WTC11 (cell line): ENCODE measurements at regions not wholly inside any gene's neighbourhood (a gene's known extent, or its start where the extent isn't known, plus 50 kb on each side); places are given as distances from the start of the nearest gene placed in this dataset.

Source experiments
- ATAC-seq: fragments of 200-7000 bp; cut with Tn5 transposase; 2 replicates; pipeline ENCODE4 v1.10.0; 2021; ENCODE audit warnings: mild to moderate bottlenecking, moderate library complexity
- CTCF ChIA-PET: fragments of 300-600 bp; sonication (Branson Sonifier 250); formaldehyde crosslinking; loops from one replicate; lab custom pipeline; 2021; ENCODE audit warnings: antibody characterized with exemption; lab: Charles Lee
- POLR2A ChIA-PET: fragments of 350-600 bp; sonication (Branson Sonifier 250); formaldehyde crosslinking; loops from one replicate; lab custom pipeline; 2021; ENCODE audit warnings: antibody characterized with exemption; lab: Charles Lee
- DNase-seq: peaks from one replicate; pipeline ENCODE4 v3.0.0; 2021; ENCODE audit warnings: low spot score
- H3K27ac Mint-ChIP-seq: 2 replicates; pipeline ENCODE4 v1.8.0; 2021; ENCODE audit warnings: mixed read lengths
- H3K27me3 Mint-ChIP-seq: 2 replicates; pipeline ENCODE4 v1.8.0; 2021; ENCODE audit warnings: low read depth, mild to moderate bottlenecking, moderate library complexity, mixed read lengths
- H3K36me3 Mint-ChIP-seq: 2 replicates; pipeline ENCODE4 v1.8.0; 2021; ENCODE audit warnings: mixed read lengths
- H3K4me1 Mint-ChIP-seq: 2 replicates; pipeline ENCODE4 v1.8.0; 2022; ENCODE audit warnings: mixed read lengths
- H3K4me3 Mint-ChIP-seq: 2 replicates; pipeline ENCODE4 v1.8.0; 2021; ENCODE audit warnings: mild to moderate bottlenecking, moderate library complexity, mixed read lengths
- H3K9me3 Mint-ChIP-seq: 2 replicates; pipeline ENCODE4 v1.8.0; 2021; ENCODE audit warnings: mixed read lengths
- CBFB ChIP-seq: sonication (generic); formaldehyde crosslinking; IDR thresholded peaks from 2 replicates; pipeline ENCODE4 v1.8.1; 2022; ENCODE audit warnings: mild to moderate bottlenecking, low read depth, missing genetic modification reagents
- CREM ChIP-seq: sonication (generic); formaldehyde crosslinking; IDR thresholded peaks from 2 replicates; pipeline ENCODE4 v1.8.1; 2022; ENCODE audit warnings: mild to moderate bottlenecking, missing genetic modification reagents, moderate library complexity
- CTCF ChIP-seq: fragments of 200-600 bp; IDR thresholded peaks from 2 replicates; pipeline ENCODE4 v1.8.0; 2022; ENCODE audit warnings: antibody characterized with exemption
- FOXP1 ChIP-seq: sonication (generic); formaldehyde crosslinking; IDR thresholded peaks from 2 replicates; pipeline ENCODE4 v1.8.0; 2022; ENCODE audit warnings: missing genetic modification reagents, mild to moderate bottlenecking, moderate library complexity, borderline replicate concordance
- GRHL2 ChIP-seq: fragments of 250-450 bp; sonication (Bioruptor Pico); IDR thresholded peaks from 2 replicates; pipeline ENCODE4 v1.8.0; 2022; ENCODE audit warnings: mild to moderate bottlenecking, moderate library complexity; ENCODE audit not compliant: insufficient replicate concordance, severe bottlenecking
- HMGA2 ChIP-seq: fragments of 250-450 bp; sonication (Bioruptor Pico); IDR thresholded peaks from 2 replicates; pipeline ENCODE4 v1.4.0; 2021; ENCODE audit warnings: mild to moderate bottlenecking, moderate library complexity
- IRF1 ChIP-seq: sonication (generic); formaldehyde crosslinking; IDR thresholded peaks from 2 replicates; pipeline ENCODE4 v1.8.0; 2023; ENCODE audit warnings: missing genetic modification reagents
- JAZF1 ChIP-seq: fragments of 250-450 bp; sonication (Bioruptor Pico); IDR thresholded peaks from 2 replicates; pipeline ENCODE4 v1.9.0; 2021; ENCODE audit warnings: moderate library complexity, mild to moderate bottlenecking, inconsistent platforms
- JUN ChIP-seq: sonication (generic); formaldehyde crosslinking; IDR thresholded peaks from 2 replicates; pipeline ENCODE4 v1.8.0; 2023; ENCODE audit warnings: mild to moderate bottlenecking, missing genetic modification reagents
- NFATC4 ChIP-seq: fragments of 250-450 bp; sonication (Bioruptor Pico); IDR thresholded peaks from 2 replicates; pipeline ENCODE4 v1.9.0; 2021; ENCODE audit warnings: mild to moderate bottlenecking
- NR1H2 ChIP-seq: sonication (generic); formaldehyde crosslinking; IDR thresholded peaks from 2 replicates; pipeline ENCODE4 v1.9.0; 2021; ENCODE audit warnings: mild to moderate bottlenecking, moderate library complexity, missing genetic modification reagents
- NR3C1 ChIP-seq: sonication (generic); formaldehyde crosslinking; conservative IDR thresholded peaks from 2 replicates; pipeline ENCODE4 v1.8.1; 2023; ENCODE audit warnings: low read depth, mild to moderate bottlenecking, missing genetic modification reagents
- OVOL2 ChIP-seq: fragments of 250-450 bp; sonication (Bioruptor Pico); IDR thresholded peaks from 2 replicates; pipeline ENCODE4 v1.9.0; 2021; ENCODE audit warnings: mild to moderate bottlenecking, borderline replicate concordance
- PRRX2 ChIP-seq: fragments of 250-450 bp; sonication (Bioruptor Pico); IDR thresholded peaks from 2 replicates; pipeline ENCODE4 v1.8.0; 2021; ENCODE audit warnings: mild to moderate bottlenecking
- SP1 ChIP-seq: sonication (generic); formaldehyde crosslinking; conservative IDR thresholded peaks from 2 replicates; pipeline ENCODE4 v1.8.1; 2022; ENCODE audit warnings: missing genetic modification reagents
- STAT6 ChIP-seq: sonication (generic); formaldehyde crosslinking; conservative IDR thresholded peaks from 2 replicates; pipeline ENCODE4 v1.8.1; 2023; ENCODE audit warnings: mild to moderate bottlenecking, low read depth, missing genetic modification reagents, moderate library complexity
- TEAD4 ChIP-seq: sonication (generic); formaldehyde crosslinking; IDR thresholded peaks from 2 replicates; pipeline ENCODE4 v1.8.0; 2022; ENCODE audit warnings: mild to moderate bottlenecking, missing genetic modification reagents
- ZNF121 ChIP-seq: sonication (generic); formaldehyde crosslinking; IDR thresholded peaks from 2 replicates; pipeline ENCODE4 v1.8.0; 2023; ENCODE audit warnings: missing genetic modification reagents
- ZNF138 ChIP-seq: sonication (generic); formaldehyde crosslinking; conservative IDR thresholded peaks from 2 replicates; pipeline ENCODE4 v1.8.1; 2022; ENCODE audit warnings: mild to moderate bottlenecking, moderate library complexity, missing genetic modification reagents
- TF ChIP-seq, protein P1 (sequence below): sonication (generic); formaldehyde crosslinking; IDR thresholded peaks from 2 replicates; pipeline ENCODE4 v1.8.1; 2023; ENCODE audit warnings: mild to moderate bottlenecking, missing genetic modification reagents
- TF ChIP-seq, protein P2 (sequence below): sonication (generic); formaldehyde crosslinking; IDR thresholded peaks from 2 replicates; pipeline ENCODE4 v1.8.0; 2023; ENCODE audit warnings: mild to moderate bottlenecking, missing genetic modification reagents
- TF ChIP-seq, protein P3 (sequence below): sonication (generic); formaldehyde crosslinking; IDR thresholded peaks from 2 replicates; pipeline ENCODE4 v1.8.1; 2022; ENCODE audit warnings: mild to moderate bottlenecking, moderate library complexity, missing genetic modification reagents

GRCh38 chrX:113675278-113675677 lies 834.6 kb upstream of the AMOT start:
- TF ChIP-seq ZNF121 (CRISPR knock-in tag) (no peak), CTCF (no peak), NR3C1 (CRISPR knock-in tag) (no peak), SP1 (CRISPR knock-in tag) (no peak), FOXP1 (CRISPR knock-in tag) (no peak), GRHL2 (CRISPR knock-in tag) (no peak), STAT6 (CRISPR knock-in tag) (no peak), IRF1 (CRISPR knock-in tag) (no peak)
- TF ChIP-seq, protein P1, sequence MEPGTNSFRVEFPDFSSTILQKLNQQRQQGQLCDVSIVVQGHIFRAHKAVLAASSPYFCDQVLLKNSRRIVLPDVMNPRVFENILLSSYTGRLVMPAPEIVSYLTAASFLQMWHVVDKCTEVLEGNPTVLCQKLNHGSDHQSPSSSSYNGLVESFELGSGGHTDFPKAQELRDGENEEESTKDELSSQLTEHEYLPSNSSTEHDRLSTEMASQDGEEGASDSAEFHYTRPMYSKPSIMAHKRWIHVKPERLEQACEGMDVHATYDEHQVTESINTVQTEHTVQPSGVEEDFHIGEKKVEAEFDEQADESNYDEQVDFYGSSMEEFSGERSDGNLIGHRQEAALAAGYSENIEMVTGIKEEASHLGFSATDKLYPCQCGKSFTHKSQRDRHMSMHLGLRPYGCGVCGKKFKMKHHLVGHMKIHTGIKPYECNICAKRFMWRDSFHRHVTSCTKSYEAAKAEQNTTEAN: no peak
- TF ChIP-seq, all 79 proteins: peak for 0
- peaks cover 30% of the 10 kb centered on the region for H3K4me1 Mint-ChIP-seq
- no peak for ATAC-seq
- no peaks in the 10 kb centered on the region for H3K9me3 Mint-ChIP-seq
- no peak overlapping the region for H3K4me3 Mint-ChIP-seq
- H3K27ac Mint-ChIP-seq: no peak overlapping the region
- DNase-seq: no peak
- H3K27me3 Mint-ChIP-seq: no peaks in the 10 kb centered on the region
- POLR2A ChIA-PET: no interaction called here
- CTCF ChIA-PET: no interaction called here
- no peaks in the 10 kb centered on the region for H3K36me3 Mint-ChIP-seq

GRCh38 chrX:113651306-113651705 lies 810.7 kb upstream of the AMOT start:
- TF ChIP-seq ZNF121 (CRISPR knock-in tag) (no peak), NFATC4 (CRISPR knock-in tag) (no peak), TEAD4 (CRISPR knock-in tag) (no peak), NR1H2 (CRISPR knock-in tag) (no peak)
- H3K27ac Mint-ChIP-seq: no peak overlapping the region
- H3K9me3 Mint-ChIP-seq: peaks cover 2% of the 10 kb centered on the region
- no peak for ATAC-seq
- peaks cover 31% of the 10 kb centered on the region for H3K4me1 Mint-ChIP-seq
- H3K4me3 Mint-ChIP-seq: no peak overlapping the region
- H3K36me3 Mint-ChIP-seq: peaks cover 7% of the 10 kb centered on the region
- no peaks in the 10 kb centered on the region for H3K27me3 Mint-ChIP-seq
- DNase-seq: no peak
- CTCF ChIA-PET: no interaction called here
- POLR2A ChIA-PET: no interaction called here

DNA sequence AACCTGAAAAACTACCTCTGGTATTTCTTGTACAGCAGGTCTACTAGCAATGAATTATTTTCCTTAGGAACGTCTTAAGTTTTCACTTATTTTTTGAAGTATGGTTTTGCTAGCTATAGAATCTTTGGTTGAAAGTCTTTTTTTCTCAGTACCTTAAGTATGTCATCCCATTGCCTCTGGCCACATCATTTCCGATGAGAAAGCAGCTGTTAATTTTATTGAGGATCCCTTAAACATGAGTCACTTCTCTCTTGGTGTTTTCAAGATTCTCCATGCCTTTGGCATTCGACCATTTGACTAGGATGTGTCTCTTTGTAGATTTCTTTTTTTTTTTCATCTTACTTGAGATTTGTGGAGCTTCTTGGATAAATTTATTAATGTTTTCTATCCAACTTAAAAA lies 803.8 kb upstream of the AMOT start:
- ATAC-seq (no peak), DNase-seq (no peak)
- POLR2A ChIA-PET: no interaction called here
- H3K27ac Mint-ChIP-seq: no peak overlapping the region
- H3K27me3 Mint-ChIP-seq: no peaks in the 10 kb centered on the region
- H3K36me3 Mint-ChIP-seq: peaks cover 28% of the 10 kb centered on the region
- CTCF ChIA-PET: no interaction called here
- H3K9me3 Mint-ChIP-seq: peaks cover 35% of the 10 kb centered on the region
- H3K4me3 Mint-ChIP-seq: no peak overlapping the region
- no peak for TF ChIP-seq TEAD4 (CRISPR knock-in tag)
- no peak for TF ChIP-seq PRRX2 (CRISPR knock-in tag)
- no peak for TF ChIP-seq JUN (CRISPR knock-in tag)
- no peak for TF ChIP-seq ZNF138 (CRISPR knock-in tag)
- no peak for TF ChIP-seq CBFB
- TF ChIP-seq JAZF1 (CRISPR knock-in tag): no peak
- no peak for TF ChIP-seq OVOL2 (CRISPR knock-in tag)
- TF ChIP-seq, protein P2, sequence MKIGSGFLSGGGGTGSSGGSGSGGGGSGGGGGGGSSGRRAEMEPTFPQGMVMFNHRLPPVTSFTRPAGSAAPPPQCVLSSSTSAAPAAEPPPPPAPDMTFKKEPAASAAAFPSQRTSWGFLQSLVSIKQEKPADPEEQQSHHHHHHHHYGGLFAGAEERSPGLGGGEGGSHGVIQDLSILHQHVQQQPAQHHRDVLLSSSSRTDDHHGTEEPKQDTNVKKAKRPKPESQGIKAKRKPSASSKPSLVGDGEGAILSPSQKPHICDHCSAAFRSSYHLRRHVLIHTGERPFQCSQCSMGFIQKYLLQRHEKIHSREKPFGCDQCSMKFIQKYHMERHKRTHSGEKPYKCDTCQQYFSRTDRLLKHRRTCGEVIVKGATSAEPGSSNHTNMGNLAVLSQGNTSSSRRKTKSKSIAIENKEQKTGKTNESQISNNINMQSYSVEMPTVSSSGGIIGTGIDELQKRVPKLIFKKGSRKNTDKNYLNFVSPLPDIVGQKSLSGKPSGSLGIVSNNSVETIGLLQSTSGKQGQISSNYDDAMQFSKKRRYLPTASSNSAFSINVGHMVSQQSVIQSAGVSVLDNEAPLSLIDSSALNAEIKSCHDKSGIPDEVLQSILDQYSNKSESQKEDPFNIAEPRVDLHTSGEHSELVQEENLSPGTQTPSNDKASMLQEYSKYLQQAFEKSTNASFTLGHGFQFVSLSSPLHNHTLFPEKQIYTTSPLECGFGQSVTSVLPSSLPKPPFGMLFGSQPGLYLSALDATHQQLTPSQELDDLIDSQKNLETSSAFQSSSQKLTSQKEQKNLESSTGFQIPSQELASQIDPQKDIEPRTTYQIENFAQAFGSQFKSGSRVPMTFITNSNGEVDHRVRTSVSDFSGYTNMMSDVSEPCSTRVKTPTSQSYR (CRISPR knock-in tag): no peak
- no peak for TF ChIP-seq CREM (CRISPR knock-in tag)
- TF ChIP-seq HMGA2 (CRISPR knock-in tag): no peak
- TF ChIP-seq, protein P3, sequence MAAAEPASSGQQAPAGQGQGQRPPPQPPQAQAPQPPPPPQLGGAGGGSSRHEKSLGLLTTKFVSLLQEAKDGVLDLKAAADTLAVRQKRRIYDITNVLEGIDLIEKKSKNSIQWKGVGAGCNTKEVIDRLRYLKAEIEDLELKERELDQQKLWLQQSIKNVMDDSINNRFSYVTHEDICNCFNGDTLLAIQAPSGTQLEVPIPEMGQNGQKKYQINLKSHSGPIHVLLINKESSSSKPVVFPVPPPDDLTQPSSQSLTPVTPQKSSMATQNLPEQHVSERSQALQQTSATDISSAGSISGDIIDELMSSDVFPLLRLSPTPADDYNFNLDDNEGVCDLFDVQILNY: no peak
- no peak for TF ChIP-seq NR1H2 (CRISPR knock-in tag)
- H3K4me1 Mint-ChIP-seq: peaks cover 3% of the 10 kb centered on the region
